OCI-LY1 (cell line): ENCODE measurements at regions not wholly inside any gene's neighbourhood (a gene's known extent, or its start where the extent isn't known, plus 50 kb on each side); places are given as distances from the start of the nearest gene placed in this dataset.

Experiments
- H2AFZ ChIP-seq: fragments of 200-600 bp; sonication (generic), shearing (Covaris generic); 2 replicates; pipeline ENCODE4 v1.6.0; 2014; ENCODE audit warnings: antibody characterized with exemption, mild to moderate bottlenecking, low read length
- H3F3A ChIP-seq: fragments of 200-600 bp; sonication (generic), shearing (Covaris generic); 2 replicates; pipeline ENCODE4 v1.6.0; 2014; ENCODE audit warnings: mild to moderate bottlenecking, antibody characterized with exemption, low read length, moderate library complexity; ENCODE audit not compliant: insufficient read depth
- H3K27ac ChIP-seq: fragments of 200-600 bp; sonication (generic); 2 replicates; pipeline ENCODE4 v1.5.1; 2014; ENCODE audit warnings: low read length, mixed run types, mild to moderate bottlenecking, low read depth; ENCODE audit not compliant: poor library complexity, severe bottlenecking
- H3K27me3 ChIP-seq: fragments of 200-600 bp; sonication (generic); 2 replicates; pipeline ENCODE4 v1.6.0; 2014; ENCODE audit warnings: antibody characterized with exemption, mild to moderate bottlenecking, low read length, moderate library complexity; ENCODE audit not compliant: insufficient read depth
- H3K36me3 ChIP-seq: fragments of 200-600 bp; sonication (generic); 2 replicates; pipeline ENCODE4 v1.6.1; 2014; ENCODE audit warnings: mild to moderate bottlenecking, antibody characterized with exemption, low read length, moderate library complexity, mixed read lengths; ENCODE audit not compliant: insufficient read depth
- H3K4me1 ChIP-seq: fragments of 200-600 bp; sonication (generic); 2 replicates; pipeline ENCODE4 v1.5.1; 2014; ENCODE audit warnings: mild to moderate bottlenecking, low read length, moderate library complexity; ENCODE audit not compliant: insufficient read depth, severe bottlenecking
- H3K4me2 ChIP-seq: fragments of 200-600 bp; sonication (generic), shearing (Covaris generic); 2 replicates; pipeline ENCODE4 v1.6.1; 2014; ENCODE audit warnings: low read length
- H3K4me3 ChIP-seq: fragments of 200-600 bp; sonication (generic); 2 replicates; pipeline ENCODE4 v1.5.1; 2014; ENCODE audit warnings: low read length, low read depth, mild to moderate bottlenecking, mixed read lengths; ENCODE audit not compliant: poor library complexity, severe bottlenecking
- H3K79me2 ChIP-seq: fragments of 200-600 bp; shearing (Covaris generic); 2 replicates; pipeline ENCODE4 v1.6.1; 2016; ENCODE audit warnings: mixed run types, low read length, mixed read lengths; ENCODE audit not compliant: insufficient read depth
- H3K9ac ChIP-seq: fragments of 200-600 bp; sonication (generic), shearing (Covaris generic); 2 replicates; pipeline ENCODE4 v1.6.1; 2014; ENCODE audit warnings: mild to moderate bottlenecking, low read length, mixed read lengths
- H3K9me2 ChIP-seq: fragments of 200-600 bp; sonication (generic), shearing (Covaris generic); 2 replicates; pipeline ENCODE4 v1.6.1; 2014; ENCODE audit warnings: low read depth, mild to moderate bottlenecking, low read length, mixed read lengths
- H3K9me3 ChIP-seq: fragments of 200-600 bp; shearing (Covaris generic); 2 replicates; pipeline ENCODE4 v1.6.1; 2014; ENCODE audit warnings: low read length, mixed read lengths
- H4K20me1 ChIP-seq: fragments of 200-600 bp; sonication (generic), shearing (Covaris generic); 2 replicates; pipeline ENCODE4 v1.6.0; 2016; ENCODE audit warnings: mild to moderate bottlenecking, low read length; ENCODE audit not compliant: insufficient read depth
- CTCF ChIP-seq: fragments of 200-600 bp; sonication (generic), shearing (Covaris generic); IDR thresholded peaks from 2 replicates; pipeline ENCODE4 v1.5.1; 2017; ENCODE audit warnings: mild to moderate bottlenecking, antibody characterized with exemption, low read length, moderate library complexity, mixed read lengths
- EZH2 ChIP-seq: fragments of 200-600 bp; sonication (generic), shearing (Covaris generic); IDR thresholded peaks from 2 replicates; pipeline ENCODE4 v1.8.0; 2017; ENCODE audit warnings: borderline replicate concordance, mixed run types, mild to moderate bottlenecking, antibody characterized with exemption, low read length, moderate library complexity, mixed read lengths

DNA sequence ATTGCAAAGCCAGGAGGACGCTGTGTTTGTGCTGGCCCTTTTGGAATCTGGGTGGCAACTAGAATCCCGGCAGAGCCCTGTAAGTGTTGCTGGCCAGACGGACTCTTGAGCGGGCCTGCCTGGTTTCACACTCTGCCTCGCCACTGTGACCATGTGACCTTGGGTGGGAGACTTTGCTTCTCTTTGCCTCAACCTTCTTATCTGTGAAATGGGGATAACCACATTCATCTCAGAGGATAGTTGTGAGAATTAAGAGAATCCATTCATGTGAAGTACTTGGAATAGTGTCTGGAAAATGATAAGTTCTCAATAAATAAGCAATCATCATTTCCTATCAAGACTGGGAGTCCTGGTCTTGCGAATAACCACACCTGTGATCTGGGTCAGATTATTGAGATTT, 105.6 kb downstream of the LIPG start:
- Histone ChIP-seq H2AFZ (no peak overlapping the region), H3K4me1 (no peaks in the 10 kb centered on the region), H4K20me1 (no peaks in the 10 kb centered on the region), H3K4me3 (no peak overlapping the region), H3F3A (no peaks in the 10 kb centered on the region), H3K79me2 (no peaks in the 10 kb centered on the region), H3K4me2 (no peak overlapping the region), H3K27me3 (0 out of 2 replicates have a peak, but pooled peaks cover 3% of the 10 kb centered on the region), H3K9ac (no peak overlapping the region), H3K9me2 (no peaks in the 10 kb centered on the region), H3K27ac (no peak overlapping the region), H3K36me3 (no peaks in the 10 kb centered on the region), H3K9me3 (no peaks in the 10 kb centered on the region)
- TF ChIP-seq CTCF (no peak), EZH2 (no peak)

GRCh38 chr18:49666045-49666775, 104.4 kb downstream of the LIPG start:
- H3K4me1 ChIP-seq: no peaks in the 10 kb centered on the region
- no peaks in the 10 kb centered on the region for H3K79me2 ChIP-seq
- no peak overlapping the region for H3K27ac ChIP-seq
- no peaks in the 10 kb centered on the region for H3K9me3 ChIP-seq
- TF ChIP-seq CTCF (no peak), EZH2 (no peak)
- H3K4me2 ChIP-seq: no peak overlapping the region
- no peaks in the 10 kb centered on the region for H3F3A ChIP-seq
- H3K36me3 ChIP-seq: no peaks in the 10 kb centered on the region
- 0 out of 2 replicates have a peak, but pooled peaks cover 3% of the 10 kb centered on the region for H3K27me3 ChIP-seq
- H3K9me2 ChIP-seq: no peaks in the 10 kb centered on the region
- no peak overlapping the region for H2AFZ ChIP-seq
- no peaks in the 10 kb centered on the region for H4K20me1 ChIP-seq
- H3K9ac ChIP-seq: no peak overlapping the region
- H3K4me3 ChIP-seq: no peak overlapping the region

DNA sequence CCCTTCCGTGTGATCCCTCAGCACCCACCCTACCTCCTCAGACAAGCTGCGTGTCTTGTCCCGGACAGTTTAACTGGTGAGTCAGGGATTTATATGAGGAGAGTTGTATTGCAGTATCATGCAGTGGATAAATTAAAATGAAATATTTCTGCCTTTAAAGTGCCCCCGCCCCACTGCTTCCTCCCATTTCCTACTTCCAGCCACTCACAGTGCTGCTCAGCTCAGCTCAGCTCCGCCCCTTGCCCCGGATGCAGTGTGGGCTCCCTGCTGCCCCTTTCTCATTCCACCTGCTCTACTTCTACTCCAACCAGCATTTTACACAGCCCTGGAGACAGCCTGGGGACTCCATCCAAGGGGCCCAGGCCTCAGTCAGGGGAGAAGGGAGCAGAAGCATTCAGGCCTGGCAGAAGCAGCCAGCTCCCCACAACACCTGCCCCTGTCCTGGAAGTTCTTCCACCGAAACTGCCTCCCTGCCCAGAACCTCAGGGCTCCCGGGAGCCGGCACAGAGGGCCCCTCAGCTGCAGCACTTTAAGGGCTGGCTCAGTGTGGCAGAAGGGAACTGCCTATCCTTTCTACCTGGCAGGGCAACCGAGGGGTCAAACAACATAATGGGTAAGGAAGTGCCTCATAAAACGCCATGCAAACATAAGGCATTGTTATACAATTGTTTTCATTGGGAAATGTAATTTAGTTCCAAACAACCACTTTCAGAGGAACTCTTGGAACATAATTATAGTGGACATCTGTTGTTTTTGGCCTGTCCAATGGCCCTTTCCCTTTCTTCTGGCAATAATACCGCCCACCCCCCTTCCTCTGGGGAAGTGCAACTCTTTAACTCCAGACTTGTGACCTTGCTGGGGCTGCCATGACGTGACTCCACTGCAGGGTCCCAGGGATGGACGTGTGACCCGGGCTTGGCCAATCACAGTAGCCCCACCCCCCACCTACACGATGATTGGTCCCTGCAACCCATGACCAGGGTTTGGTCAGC, 102.3 kb downstream of the LIPG start:
- Histone ChIP-seq H4K20me1 (no peaks in the 10 kb centered on the region), H3K79me2 (no peaks in the 10 kb centered on the region), H3K36me3 (no peaks in the 10 kb centered on the region), H3K4me2 (no peak overlapping the region), H3K27ac (no peak overlapping the region), H3K9me3 (no peaks in the 10 kb centered on the region), H3K9me2 (no peaks in the 10 kb centered on the region), H3K9ac (no peak overlapping the region), H3K4me3 (no peak overlapping the region), H3K27me3 (0 out of 2 replicates have a peak, but pooled peaks cover 3% of the 10 kb centered on the region), H3K4me1 (no peaks in the 10 kb centered on the region), H3F3A (no peaks in the 10 kb centered on the region), H2AFZ (no peak overlapping the region)
- TF ChIP-seq CTCF (no peak), EZH2 (no peak)
